Eye (tissue), 1 donor: ENCODE measurements at regions not wholly inside any gene's neighbourhood (a gene's known extent, or its start where the extent isn't known, plus 50 kb on each side); places are given as distances from the start of the nearest gene placed in this dataset.
A peak's percentile ranks its signal among the peaks of the same experiment; 100 is the strongest.

ENCODE experiments used
- DNase-seq: peaks from one replicate; pipeline ENCODE4 v3.0.0-alpha.2; 2015

GRCh38 chr2:109070290-109070689 is 58.7 kb upstream of the SH3RF3 start:
- DNase-seq: no peak

- no peak for DNase-seq
Measured at GRCh38 chr2:109069331-109070194, 59.4 kb upstream of the SH3RF3 start.

DNA sequence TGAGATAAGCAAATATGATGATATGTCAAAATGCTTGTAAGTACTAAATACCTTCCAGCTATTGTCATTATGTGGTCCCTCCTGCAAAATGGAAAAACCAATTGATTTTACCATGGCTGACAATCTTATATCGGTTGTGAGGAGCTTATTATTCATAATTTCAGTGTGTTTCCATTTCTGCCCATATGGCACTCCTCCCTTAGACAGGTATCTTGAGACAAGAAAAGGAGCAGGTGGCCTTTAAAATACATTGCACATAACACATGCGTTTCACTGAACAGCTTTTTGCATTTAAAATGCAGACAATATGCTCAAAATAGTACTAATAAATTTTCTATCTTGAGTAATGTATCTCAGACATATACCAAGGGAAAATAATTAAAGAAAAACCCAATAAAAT is 60.2 kb upstream of the SH3RF3 start:
- DNase-seq: no peak

DNA sequence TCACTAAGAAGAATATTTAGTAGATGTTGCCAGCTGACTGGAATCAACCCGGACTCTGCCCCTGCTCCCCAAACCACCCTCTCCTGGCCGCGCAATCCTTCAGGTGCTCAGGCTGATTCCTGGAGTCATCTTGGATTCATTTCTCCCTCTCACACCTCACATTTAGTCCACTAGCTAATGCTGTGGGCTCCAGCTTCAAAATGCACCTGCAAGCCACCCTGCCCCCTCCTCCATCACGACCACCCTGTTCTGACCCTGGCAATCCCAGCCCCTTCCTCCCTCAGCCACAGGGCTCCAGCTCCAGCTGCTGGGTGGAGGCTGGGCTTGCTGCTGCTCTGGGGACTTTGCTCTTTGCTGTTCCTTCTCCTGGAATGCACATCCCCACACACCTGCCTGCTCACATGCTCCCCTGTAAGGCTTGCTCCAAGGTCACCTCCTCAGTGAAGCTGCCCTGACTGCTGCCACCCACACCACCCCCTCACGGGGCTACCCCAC is 61.3 kb upstream of the SH3RF3 start:
- DNase-seq: no peak

DNA sequence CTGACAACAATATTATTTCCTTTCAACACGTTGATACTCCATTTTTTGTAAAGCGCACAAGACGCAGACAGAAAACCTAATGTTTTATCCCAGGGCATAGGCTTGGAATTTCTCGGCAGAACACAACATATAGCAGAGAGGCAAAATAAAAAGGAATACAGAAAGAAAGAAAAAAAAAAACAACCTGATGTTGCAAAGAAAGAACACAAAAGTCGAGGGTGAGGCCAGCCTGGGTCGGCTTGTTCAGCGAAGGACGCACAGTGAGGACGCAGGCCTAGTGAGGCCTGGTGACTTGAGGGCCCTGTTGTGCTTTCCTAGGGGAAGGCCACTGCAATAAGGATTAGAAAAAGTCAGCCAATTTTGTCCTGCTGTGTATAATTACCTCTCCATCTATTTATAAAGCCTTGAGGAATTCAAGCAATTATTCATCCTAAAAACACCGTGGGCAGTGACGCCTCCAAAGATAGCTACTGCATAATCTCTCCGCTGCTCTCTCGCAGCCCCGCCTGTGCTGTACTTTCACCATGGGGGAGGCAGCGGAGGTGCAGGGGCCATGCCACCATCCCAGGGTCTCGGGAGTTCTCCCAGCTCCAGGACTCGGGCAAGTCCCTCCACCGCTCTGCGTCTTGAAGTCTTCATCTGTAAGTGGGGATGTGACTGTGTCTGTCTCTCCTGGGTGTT is 61.9 kb upstream of the SH3RF3 start:
- DNase-seq: no peak

DNA sequence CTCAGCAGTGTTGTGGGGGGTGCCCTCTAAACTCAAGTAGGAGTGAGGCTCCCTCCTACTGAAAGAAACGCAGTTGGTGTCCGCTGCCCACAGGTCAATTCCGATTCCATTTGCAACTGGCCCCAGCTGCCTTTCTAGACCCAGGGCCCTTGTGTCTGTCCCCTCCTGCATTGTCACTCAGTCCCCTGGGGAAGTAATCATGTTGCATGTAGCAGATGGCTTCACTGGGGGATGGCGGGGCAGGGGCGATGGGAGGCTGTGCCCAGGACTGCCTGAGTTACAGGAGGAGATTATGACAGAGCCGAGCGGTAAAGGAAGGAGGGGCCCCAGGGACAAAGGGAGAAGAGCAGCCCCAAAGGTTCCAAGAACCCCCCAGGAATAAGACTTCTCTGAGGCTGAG is 62.5 kb upstream of the SH3RF3 start:
- peak; percentile 83 for DNase-seq

DNA sequence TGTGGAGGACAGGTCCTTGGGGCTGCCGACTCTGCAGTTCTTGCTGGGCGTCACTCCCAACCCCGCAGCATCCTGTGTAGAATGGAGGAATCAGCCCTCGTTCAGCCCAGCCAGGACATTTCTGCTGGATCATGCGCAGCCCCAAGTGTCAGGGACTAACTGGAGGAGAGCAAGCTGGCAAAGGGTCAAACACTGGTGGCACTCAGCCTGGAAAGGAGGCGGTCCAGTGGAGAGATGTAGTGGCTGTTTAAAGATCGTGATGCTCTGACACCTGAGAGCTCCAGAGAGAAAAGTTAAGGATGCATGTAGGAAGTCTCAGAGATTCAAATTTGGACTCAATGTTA is 63.6 kb upstream of the SH3RF3 start:
- no peak for DNase-seq

GRCh38 chr2:109064660-109065390 is 64.2 kb upstream of the SH3RF3 start:
- no peak for DNase-seq

DNA sequence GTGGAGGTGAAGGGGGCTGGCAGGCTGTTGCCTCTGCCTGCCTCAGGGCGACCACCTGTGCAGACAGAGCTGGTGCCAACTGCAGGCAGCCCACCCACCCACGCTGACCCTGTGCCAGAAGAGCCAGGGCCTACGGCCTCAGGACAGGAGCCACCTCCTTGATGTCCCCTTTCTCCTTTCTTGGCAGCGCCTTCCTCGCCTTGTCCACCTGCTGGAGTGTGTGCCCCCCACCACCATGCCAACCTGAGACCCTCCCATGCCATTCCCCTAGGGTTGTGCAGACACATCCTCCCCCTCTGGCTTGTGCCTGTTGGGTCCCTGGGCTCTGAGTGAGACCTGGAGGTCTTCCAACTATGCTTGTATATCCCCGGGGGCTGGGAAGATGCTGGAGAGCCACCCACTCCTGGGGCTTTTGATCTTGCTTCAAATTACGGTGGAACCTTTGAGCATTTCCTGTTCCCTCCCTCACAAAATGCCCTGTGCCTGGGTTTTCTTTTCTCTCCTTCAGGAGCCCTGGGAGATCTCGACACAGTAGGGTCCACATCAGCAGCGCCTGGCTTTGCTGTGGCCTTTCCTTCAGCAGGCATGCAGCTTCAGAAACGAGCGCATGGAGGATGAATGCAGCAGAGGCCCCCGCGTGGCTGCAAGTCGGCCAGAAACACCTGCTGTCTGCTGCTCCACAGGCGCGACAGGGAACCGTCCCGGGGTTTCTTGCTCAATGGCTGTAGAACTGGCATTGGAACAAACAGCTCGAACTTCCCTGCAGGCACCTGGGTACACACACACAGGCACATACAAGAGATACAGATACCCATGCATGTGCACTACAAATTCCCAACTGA is 65.9 kb upstream of the SH3RF3 start:
- no peak for DNase-seq

DNA sequence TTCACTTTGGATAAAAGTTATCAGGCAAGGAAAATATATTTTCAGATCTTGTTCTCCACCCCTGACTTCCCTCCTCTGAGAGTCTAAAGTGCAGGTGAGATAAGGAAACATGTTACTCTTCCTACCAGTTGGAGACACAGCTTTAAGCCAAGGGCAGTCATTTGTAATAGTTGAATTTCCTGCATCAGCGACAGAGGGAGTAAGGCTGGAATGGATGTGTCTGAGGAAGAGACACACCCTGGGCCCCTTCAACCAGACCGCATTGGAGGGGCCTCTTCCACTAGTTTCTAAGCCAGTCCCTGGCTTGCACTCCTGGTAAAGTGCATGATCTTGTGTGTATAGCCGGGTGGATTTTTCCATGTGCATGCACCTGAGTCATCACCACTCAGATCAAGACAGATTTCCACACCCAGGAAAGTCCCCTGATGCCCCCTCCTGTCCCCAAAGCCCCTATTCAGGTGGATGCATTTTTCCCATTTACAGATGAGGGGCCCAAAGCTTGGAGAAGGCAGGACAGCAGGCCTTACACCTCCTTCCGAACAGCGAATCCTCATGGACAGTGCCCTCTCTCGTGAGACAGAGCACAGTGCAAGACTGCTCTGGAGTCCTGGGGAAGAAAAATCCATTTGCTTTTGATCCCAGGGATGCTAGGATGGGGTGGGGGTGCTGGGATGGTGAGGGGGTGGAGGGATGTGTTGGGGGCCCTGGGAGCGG is 66.7 kb upstream of the SH3RF3 start:
- no peak for DNase-seq

GRCh38 chr2:109061736-109062135 is 67.3 kb upstream of the SH3RF3 start:
- no peak for DNase-seq

GRCh38 chr2:109060496-109060895 is 68.5 kb upstream of the SH3RF3 start:
- DNase-seq: no peak

DNA sequence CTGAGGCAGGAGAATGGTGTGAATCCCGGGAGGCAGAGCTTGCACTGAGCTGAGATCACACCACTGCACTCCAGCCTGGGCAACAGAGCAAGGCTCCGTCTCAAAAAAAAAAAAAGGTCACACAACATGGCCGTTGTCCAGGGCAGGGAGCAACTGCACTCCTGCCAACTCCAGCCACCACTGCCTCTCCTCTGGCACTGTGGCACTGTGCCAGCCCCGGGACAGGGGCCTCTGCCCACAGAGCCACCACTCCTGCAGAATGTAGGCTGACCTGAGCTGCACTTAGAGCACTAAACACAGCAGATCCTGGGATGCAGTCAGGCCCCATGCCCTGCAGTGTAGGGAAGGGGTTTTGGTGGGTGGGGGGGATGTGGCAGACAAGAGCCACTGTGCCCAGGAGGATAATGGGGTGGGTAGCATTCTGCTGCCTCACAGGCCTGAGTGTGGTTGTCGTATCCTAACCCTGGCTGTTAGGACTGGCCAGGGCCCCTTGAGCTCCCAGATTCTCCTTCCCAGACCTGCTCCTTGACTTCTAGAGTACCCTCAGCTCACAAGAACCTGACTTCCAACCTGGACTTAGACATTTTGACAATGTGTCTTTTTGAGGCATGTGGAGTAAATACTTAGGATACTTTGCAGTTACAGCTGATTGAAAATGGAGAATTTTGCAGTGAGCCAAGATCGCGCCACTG is 69.4 kb upstream of the SH3RF3 start:
- no peak for DNase-seq

GRCh38 chr2:109058802-109059201 is 69.8 kb upstream of the EDAR start:
- DNase-seq: no peak

DNA sequence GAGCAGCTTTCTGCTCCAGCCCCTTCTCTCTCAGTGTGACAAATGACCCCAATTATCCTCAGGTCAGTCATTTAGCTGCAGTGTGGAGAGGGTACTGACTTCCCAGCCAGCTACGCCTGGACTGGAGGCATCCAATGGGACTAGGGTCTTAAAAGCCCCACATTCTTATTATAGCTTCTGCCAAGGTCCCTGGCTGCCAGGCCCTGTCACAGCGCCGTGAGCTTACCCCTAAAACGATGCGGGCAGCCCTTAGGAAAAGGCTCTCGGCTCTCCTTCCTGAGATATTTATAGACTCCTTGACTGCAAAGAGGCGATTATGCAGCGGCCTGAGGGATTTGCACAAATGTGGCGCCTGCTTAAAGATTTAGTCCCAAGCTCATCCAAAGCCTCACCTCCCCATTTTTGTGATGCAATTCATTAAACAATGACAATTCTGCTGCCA is 69.2 kb upstream of the EDAR start:
- DNase-seq: no peak

GRCh38 chr2:109057686-109058085 is 68.7 kb upstream of the EDAR start:
- DNase-seq: no peak

DNA sequence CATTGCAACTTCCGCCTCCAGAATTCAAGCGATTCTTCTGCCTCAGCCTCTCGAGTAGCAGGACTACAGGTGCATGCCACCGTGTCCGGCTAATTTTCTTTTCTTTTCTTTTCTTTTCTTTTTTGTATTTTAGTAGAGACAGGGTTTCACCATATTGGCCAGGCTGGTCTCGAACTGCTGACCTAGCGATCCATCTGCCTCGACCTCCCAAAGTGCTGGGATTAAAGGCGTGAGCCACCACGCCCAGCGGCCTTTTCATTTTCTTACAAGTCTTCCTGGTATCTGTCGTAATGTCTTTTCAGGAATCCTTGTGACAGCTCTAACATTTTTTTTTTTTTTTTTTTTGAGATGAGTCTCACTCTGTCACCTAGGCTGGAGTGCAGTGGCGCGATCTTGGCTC is 66.4 kb upstream of the EDAR start:
- DNase-seq: no peak

DNA sequence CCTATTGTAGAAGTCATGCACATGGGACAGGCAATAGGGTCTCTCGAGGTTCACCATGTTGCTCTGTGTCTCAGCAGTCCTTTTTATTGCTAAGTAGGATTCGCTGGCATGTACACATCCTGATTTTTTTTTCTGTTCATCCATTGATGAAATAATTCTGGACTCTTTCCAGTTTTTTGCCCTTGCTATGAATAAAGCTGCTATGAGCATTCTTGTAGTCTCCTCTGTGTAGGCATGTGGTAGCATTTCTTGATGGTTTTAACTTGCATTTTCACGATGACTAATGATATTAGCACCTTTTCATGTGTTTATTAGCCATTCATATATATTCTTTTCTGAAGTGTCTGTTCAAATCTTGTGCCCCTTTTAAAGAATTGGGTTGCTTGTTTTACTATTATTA is 65.8 kb upstream of the EDAR start:
- DNase-seq: no peak

DNA sequence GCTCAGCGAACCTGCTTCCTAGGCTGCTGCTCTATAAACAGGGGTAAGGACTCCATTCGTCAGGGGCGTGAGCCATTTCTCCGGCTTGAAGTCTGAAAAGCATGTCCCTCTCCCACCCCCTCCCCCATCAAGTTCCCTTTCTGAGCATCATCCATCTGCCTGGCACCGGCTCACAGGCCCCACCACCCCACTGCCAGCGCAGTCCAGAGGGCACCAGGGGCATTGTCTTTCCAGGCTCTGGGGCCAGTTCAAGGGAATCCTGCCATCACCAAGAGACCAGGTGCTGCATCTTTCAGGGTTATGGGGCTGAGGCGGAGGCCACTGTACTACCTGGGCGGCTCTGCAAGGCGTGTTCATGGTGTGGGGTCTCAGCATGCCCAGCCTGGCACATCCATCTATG is 64.7 kb upstream of the EDAR start:
- no peak for DNase-seq

GRCh38 chr2:109052922-109053321 is 63.9 kb upstream of the EDAR start:
- no peak for DNase-seq

- no peak for DNase-seq
Measured at GRCh38 chr2:109049022-109049421, 60.0 kb upstream of the EDAR start.
